GM12878 (cell line): ENCODE measurements at regions not wholly inside any gene's neighbourhood (a gene's known extent, or its start where the extent isn't known, plus 50 kb on each side); places are given as distances from the start of the nearest gene placed in this dataset.

Experiments used
- ATAC-seq: fragments of 200-7000 bp; cut with Tn5 transposase; 3 replicates; pipeline ENCODE4 v1.9.1; 2020; ENCODE audit warnings: mild to moderate bottlenecking, moderate library complexity
- BruUV-seq: library from RNA; stranded (reverse); fragments of 400-500 nt; replicated peaks from 2 replicates; lab custom pipeline; 2021; lab: Mats Ljungman, UMichigan
- CTCF ChIA-PET: fragments of 300-600 bp; sonication (Branson Sonifier 250); formaldehyde crosslinking; extraction: SDS; loops from one replicate; lab custom pipeline; 2021; ENCODE audit warnings: inconsistent platforms; lab: Yijun Ruan, JAX
- POLR2A ChIA-PET: fragments of 350-600 bp; formaldehyde crosslinking; extraction: SDS; loops from one replicate; lab custom pipeline; 2021; ENCODE audit warnings: inconsistent platforms; lab: Charles Lee
- RAD21 ChIA-PET: fragments of 300-600 bp; sonication (Branson Sonifier 250); formaldehyde crosslinking; loops from one replicate; lab custom pipeline; 2023; ENCODE audit warnings: antibody characterized with exemption; ENCODE audit not compliant: unreplicated experiment; lab: Charles Lee
- SMC1A ChIA-PET: fragments of 300-600 bp; sonication (Branson Sonifier 250); formaldehyde crosslinking; loops from one replicate; lab custom pipeline; 2023; ENCODE audit not compliant: unreplicated experiment, uncharacterized antibody; lab: Charles Lee
- DNase-seq: peaks from one replicate; pipeline ENCODE4 v3.0.0-alpha.2; 2011; ENCODE audit warnings: low read depth, low spot score
- FAIRE-seq: peaks from 3 replicates; lab custom pipeline; 2011; peaks lifted over from hg19 to GRCh38; lab: Jason Lieb, UNC
- H2AFZ ChIP-seq: 2 replicates; pipeline ENCODE4 v1.6.0; 2011; ENCODE audit warnings: low read depth, low read length, control low read depth; ENCODE audit not compliant: control insufficient read depth
- H3K27ac ChIP-seq: 2 replicates; pipeline ENCODE4 v1.5.1; 2011; ENCODE audit warnings: control low read depth; ENCODE audit not compliant: control insufficient read depth, insufficient read depth
- H3K27me3 ChIP-seq, 2 experiments: replicated peaks in 1 of 2; 2 replicates each; pipeline versions ENCODE4 v1.6.0 to v1.6.1; 2011; ENCODE audit warnings: low read length in 1 of 2; ENCODE audit not compliant: control insufficient read depth in 2 of 2, insufficient read depth in 2 of 2
- H3K36me3 ChIP-seq, 2 experiments: 2 replicates each; pipeline ENCODE4 v1.5.1; 2011; ENCODE audit warnings: low read length in 1 of 2; ENCODE audit not compliant: control insufficient read depth in 2 of 2, insufficient read depth in 2 of 2
- H3K4me1 ChIP-seq: 2 replicates; pipeline ENCODE4 v1.6.1; 2011; ENCODE audit warnings: mild to moderate bottlenecking, low read length, moderate library complexity, mixed read lengths; ENCODE audit not compliant: control insufficient read depth, insufficient read depth
- H3K4me2 ChIP-seq: 2 replicates; pipeline ENCODE4 v1.6.0; 2011; ENCODE audit warnings: control low read depth; ENCODE audit not compliant: control insufficient read depth, insufficient read depth
- H3K4me3 ChIP-seq: fragments of 200-600 bp; sonication (generic); 2 replicates; pipeline ENCODE4 v1.5.1; 2016
- H3K79me2 ChIP-seq: 2 replicates; pipeline ENCODE4 v1.6.0; 2011; ENCODE audit warnings: low read length; ENCODE audit not compliant: control insufficient read depth, insufficient read depth
- H3K9ac ChIP-seq: 2 replicates; pipeline ENCODE4 v1.8.0; 2011; ENCODE audit warnings: low read length, control low read depth, mixed read lengths; ENCODE audit not compliant: control insufficient read depth, insufficient read depth
- H3K9me3 ChIP-seq: replicated peaks from 3 replicates; pipeline ENCODE4 v1.5.1; 2011; ENCODE audit warnings: mild to moderate bottlenecking, low read length; ENCODE audit not compliant: control insufficient read depth, insufficient read depth
- H4K20me1 ChIP-seq: 2 replicates; pipeline ENCODE4 v1.6.0; 2011; ENCODE audit not compliant: control insufficient read depth, insufficient read depth
- FOXM1 ChIP-seq: IDR thresholded peaks from 2 replicates; pipeline ENCODE4 v1.6.1; 2012; ENCODE audit warnings: low read depth, mild to moderate bottlenecking, inconsistent platforms, low read length, moderate library complexity
- GABPA ChIP-seq: IDR thresholded peaks from 2 replicates; pipeline ENCODE4 v1.6.1; 2014; ENCODE audit warnings: antibody characterized with exemption, low read depth, mild to moderate bottlenecking, inconsistent platforms
- IRF3 ChIP-seq: fragments of 450-650 bp; IDR thresholded peaks from 2 replicates; pipeline ENCODE4 v1.6.1; 2014; ENCODE audit warnings: mild to moderate bottlenecking
- PBX3 ChIP-seq: IDR thresholded peaks from 2 replicates; pipeline ENCODE4 v1.6.1; 2011; ENCODE audit warnings: mild to moderate bottlenecking, low read depth, low read length, moderate library complexity; ENCODE audit not compliant: insufficient replicate concordance
- RCOR1 ChIP-seq: conservative IDR thresholded peaks from 2 replicates; pipeline ENCODE4 v1.6.1; 2012; ENCODE audit warnings: low read depth, low read length, improper control_type of control experiment
- REST ChIP-seq: IDR thresholded peaks from 2 replicates; pipeline ENCODE4 v1.6.1; 2012; ENCODE audit warnings: mild to moderate bottlenecking, low read depth, low read length
- SMC3 ChIP-seq: IDR thresholded peaks from 2 replicates; pipeline ENCODE4 v1.6.1; 2011; ENCODE audit warnings: low read length, improper control_type of control experiment, borderline replicate concordance
- ZNF217 ChIP-seq: fragments of 450-650 bp; IDR thresholded peaks from 2 replicates; pipeline ENCODE4 v1.6.1; 2017; ENCODE audit warnings: antibody characterized with exemption, mild to moderate bottlenecking
- WGBS: methylation state at CpG from one replicate; pipeline ENCODE4 v1.1.6; 2016; ENCODE audit warnings: low lambda C conversion rate; ENCODE audit not compliant: insufficient replicate concordance, insufficient coverage; ENCODE audit errors: missing lambda C conversion rate; 5-methylcytosine and 5-hydroxymethylcytosine counted together
- in situ Hi-C: fragments of 300-500 bp; cut with MboI; formaldehyde crosslinking; loops from 9 replicates; pipeline ENCODE4 v1.14.3; 2018; ENCODE audit warnings: mixed read lengths
- intact Hi-C: fragments of 100-400 bp; cut with micrococcal nuclease; formaldehyde crosslinking; loops from one replicate; pipeline ENCODE4 v1.14.2; 2022; ENCODE audit not compliant: unreplicated experiment

GRCh38 chr2:103002954-103003353, 241.1 kb downstream of the TMEM182 start:
- WGBS, result 43% methylated on average over 4 of the region's 4 CpGs
- no peak for FAIRE-seq
- intact Hi-C loops, result no loop called here
- no peaks in the 10 kb centered on the region for H3K36me3 ChIP-seq
- H3K9me3 ChIP-seq, result no peaks in the 10 kb centered on the region
- H3K4me1 ChIP-seq, result no peaks in the 10 kb centered on the region; the same call in 1 of the 2 replicates
- DNase-seq, result no peak
- CTCF ChIA-PET, result no interaction called here
- H2AFZ ChIP-seq, result no peak overlapping the region
- no peaks in the 10 kb centered on the region for H4K20me1 ChIP-seq
- POLR2A ChIA-PET, result no interaction called here
- no peak overlapping the region for H3K27ac ChIP-seq
- RAD21 ChIA-PET, result no interaction called here
- in situ Hi-C loops, result no loop called here
- no TSS peak for BruUV-seq
- no peaks in the 10 kb centered on the region for H3K79me2 ChIP-seq
- no peak for TF ChIP-seq GABPA
- no peak for TF ChIP-seq REST
- no peak for TF ChIP-seq SMC3
- no peak for TF ChIP-seq IRF3
- no peak for TF ChIP-seq PBX3
- TF ChIP-seq RCOR1, result no peak
- TF ChIP-seq FOXM1, result no peak
- TF ChIP-seq ZNF217, result no peak
- no peak overlapping the region for H3K4me3 ChIP-seq
- ATAC-seq, result no peak
- H3K4me2 ChIP-seq, result no peak overlapping the region
- SMC1A ChIA-PET, result no interaction called here
- H3K9ac ChIP-seq, result no peak overlapping the region
- no peaks in the 10 kb centered on the region for H3K27me3 ChIP-seq
